BJ (cell line): ENCODE measurements at regions not wholly inside any gene's neighbourhood (a gene's known extent, or its start where the extent isn't known, plus 50 kb on each side); places are given as distances from the start of the nearest gene placed in this dataset.

Experiments
- CTCF ChIA-PET: fragments of 350-600 bp; formaldehyde crosslinking; extraction: SDS; loops from one replicate; lab custom pipeline; 2021; ENCODE audit warnings: antibody characterized with exemption, inconsistent platforms; lab: Yijun Ruan, JAX
- POLR2A ChIA-PET: fragments of 300-600 bp; sonication (Branson Sonifier 250); formaldehyde crosslinking; extraction: SDS; loops from one replicate; lab custom pipeline; 2021; ENCODE audit warnings: antibody characterized with exemption; lab: Charles Lee
- DNase-seq: peaks from one replicate; pipeline ENCODE4 v3.0.0-alpha.2; 2011; ENCODE audit warnings: low read depth
- H3K27me3 ChIP-seq: 2 replicates; pipeline ENCODE4 v1.6.0; 2011; ENCODE audit warnings: low read length; ENCODE audit not compliant: control insufficient read depth, insufficient read depth
- H3K36me3 ChIP-seq: 2 replicates; pipeline ENCODE4 v1.5.1; 2011; ENCODE audit warnings: low read length; ENCODE audit not compliant: control insufficient read depth, insufficient read depth
- H3K4me3 ChIP-seq: 2 replicates; pipeline ENCODE4 v1.5.1; 2011; ENCODE audit warnings: low read depth, mild to moderate bottlenecking, control low read depth, low read length
- TF ChIP-seq, protein P1 (sequence below): IDR thresholded peaks from 2 replicates; pipeline ENCODE4 v1.5.1; 2011; ENCODE audit warnings: low read depth, mild to moderate bottlenecking, control low read depth, inconsistent platforms, low read length, moderate library complexity; ENCODE audit not compliant: insufficient read depth

DNA sequence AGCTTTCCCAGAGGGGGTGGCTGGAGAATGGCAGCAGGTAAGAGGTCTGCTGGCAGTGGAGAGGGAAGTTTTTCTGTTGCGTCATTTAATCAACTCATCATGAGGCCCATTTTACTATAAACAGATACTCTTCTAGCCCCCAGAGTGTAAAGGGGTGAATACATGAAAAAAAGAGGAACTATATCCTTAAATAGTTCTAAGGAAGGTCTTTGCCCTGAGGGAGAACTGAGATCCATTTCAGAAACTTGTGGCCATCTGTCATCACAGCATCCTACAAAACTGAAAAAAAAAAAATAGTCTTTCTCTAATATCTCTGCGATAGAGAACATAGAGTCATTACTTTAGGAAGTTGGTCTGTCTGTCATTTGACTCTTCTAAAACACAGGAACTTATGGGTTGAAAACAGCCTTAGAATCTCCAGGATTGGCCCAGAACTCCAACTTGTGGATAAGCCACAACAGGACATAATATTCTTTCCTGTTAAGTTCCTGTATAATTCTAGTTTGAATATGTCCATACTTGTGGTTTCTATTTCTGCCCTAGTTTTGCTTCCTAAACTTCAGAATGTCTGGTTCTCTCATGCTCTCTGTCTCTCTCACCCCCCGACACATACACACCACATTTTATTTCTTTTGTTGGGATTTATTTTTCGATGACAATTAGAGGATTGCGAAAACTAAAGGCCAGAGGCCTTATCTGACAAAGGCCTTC lies 238.5 kb upstream of the PIK3R1 start:
- DNase-seq, result no peak
- Histone ChIP-seq H3K27me3 (no peaks in the 10 kb centered on the region), H3K4me3 (no peak overlapping the region), H3K36me3 (no peaks in the 10 kb centered on the region)
- POLR2A ChIA-PET, result no interaction called here
- CTCF ChIA-PET, result interaction anchor here (1.7 kb wide), 1 partner anchor 16 kb away, joined by 4 read pairs; no protein-coding TSS in a partner anchor
- TF ChIP-seq, protein P1, sequence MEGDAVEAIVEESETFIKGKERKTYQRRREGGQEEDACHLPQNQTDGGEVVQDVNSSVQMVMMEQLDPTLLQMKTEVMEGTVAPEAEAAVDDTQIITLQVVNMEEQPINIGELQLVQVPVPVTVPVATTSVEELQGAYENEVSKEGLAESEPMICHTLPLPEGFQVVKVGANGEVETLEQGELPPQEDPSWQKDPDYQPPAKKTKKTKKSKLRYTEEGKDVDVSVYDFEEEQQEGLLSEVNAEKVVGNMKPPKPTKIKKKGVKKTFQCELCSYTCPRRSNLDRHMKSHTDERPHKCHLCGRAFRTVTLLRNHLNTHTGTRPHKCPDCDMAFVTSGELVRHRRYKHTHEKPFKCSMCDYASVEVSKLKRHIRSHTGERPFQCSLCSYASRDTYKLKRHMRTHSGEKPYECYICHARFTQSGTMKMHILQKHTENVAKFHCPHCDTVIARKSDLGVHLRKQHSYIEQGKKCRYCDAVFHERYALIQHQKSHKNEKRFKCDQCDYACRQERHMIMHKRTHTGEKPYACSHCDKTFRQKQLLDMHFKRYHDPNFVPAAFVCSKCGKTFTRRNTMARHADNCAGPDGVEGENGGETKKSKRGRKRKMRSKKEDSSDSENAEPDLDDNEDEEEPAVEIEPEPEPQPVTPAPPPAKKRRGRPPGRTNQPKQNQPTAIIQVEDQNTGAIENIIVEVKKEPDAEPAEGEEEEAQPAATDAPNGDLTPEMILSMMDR, result no peak

DNA sequence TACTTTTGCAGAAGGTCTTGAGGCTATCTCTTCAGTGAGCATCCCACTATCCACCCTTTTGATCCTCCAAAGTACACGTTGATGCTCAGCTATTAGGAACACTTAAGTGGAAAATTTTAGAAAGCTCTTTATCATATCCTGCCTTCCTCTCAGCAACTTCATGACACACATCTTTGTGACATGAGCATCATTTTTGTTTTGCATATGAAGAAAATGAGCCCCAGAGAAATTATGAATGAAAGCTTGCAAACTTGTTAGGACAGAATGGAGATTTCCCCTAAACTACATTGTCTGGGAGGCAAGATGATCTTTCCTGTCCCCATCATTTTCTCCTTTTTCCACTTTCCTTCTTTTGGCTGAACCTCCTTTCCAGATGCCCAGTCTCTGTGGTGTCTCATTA lies 239.4 kb upstream of the PIK3R1 start:
- Histone ChIP-seq H3K36me3 (no peaks in the 10 kb centered on the region), H3K4me3 (no peak overlapping the region), H3K27me3 (no peaks in the 10 kb centered on the region)
- CTCF ChIA-PET, result interaction anchor here (0.7 kb wide), 1 partner anchor 31 kb away, joined by 3 read pairs; no protein-coding TSS in a partner anchor
- TF ChIP-seq, protein P1, result no peak
- POLR2A ChIA-PET, result no interaction called here
- DNase-seq, result no peak

DNA sequence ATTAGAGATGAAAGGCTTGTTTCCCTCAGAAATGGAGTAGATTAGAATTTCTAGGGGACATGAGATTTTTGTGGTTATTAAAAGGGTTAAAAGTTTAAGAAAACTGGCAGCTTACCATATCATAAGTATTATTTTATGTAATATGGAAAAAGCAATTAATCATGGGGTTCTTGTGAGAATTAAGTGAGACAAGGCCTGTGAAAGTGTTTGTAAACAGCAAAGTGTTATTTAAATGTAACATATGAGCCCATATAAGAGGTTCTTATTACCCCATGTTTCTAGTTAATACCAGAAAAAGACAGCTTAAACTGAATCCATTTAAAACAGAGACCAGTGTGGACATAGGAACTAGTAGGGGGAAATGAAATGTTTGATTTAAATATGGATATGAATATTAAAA lies 241.1 kb upstream of the PIK3R1 start:
- Histone ChIP-seq H3K4me3 (no peak overlapping the region), H3K36me3 (no peaks in the 10 kb centered on the region), H3K27me3 (no peaks in the 10 kb centered on the region)
- ChIA-PET POLR2A (no interaction called here), CTCF (no interaction called here)
- TF ChIP-seq, protein P1, result no peak
- no peak for DNase-seq

DNA sequence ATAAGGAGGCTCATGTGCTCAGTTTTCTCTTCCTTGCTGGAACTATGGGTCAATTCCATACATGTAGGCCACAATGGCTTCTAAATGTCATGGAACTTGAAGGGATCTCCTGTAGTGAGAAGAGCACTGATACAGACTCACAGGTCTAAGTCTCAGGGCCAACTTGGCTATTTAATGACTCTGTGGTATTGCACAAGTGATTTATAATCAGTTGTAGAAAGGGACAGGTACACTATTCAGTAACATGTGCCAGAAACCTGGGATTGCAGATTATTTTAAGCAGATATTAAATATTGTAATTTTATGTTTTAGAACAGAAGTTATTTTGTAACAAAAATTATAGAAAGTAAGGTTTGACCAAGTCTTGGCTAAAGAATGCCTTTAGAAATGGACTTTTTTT lies 241.5 kb upstream of the PIK3R1 start:
- H3K36me3 ChIP-seq, result no peaks in the 10 kb centered on the region
- ChIA-PET CTCF (no interaction called here), POLR2A (no interaction called here)
- DNase-seq, result no peak
- H3K4me3 ChIP-seq, result no peak overlapping the region
- TF ChIP-seq, protein P1, result no peak
- H3K27me3 ChIP-seq, result no peaks in the 10 kb centered on the region

DNA sequence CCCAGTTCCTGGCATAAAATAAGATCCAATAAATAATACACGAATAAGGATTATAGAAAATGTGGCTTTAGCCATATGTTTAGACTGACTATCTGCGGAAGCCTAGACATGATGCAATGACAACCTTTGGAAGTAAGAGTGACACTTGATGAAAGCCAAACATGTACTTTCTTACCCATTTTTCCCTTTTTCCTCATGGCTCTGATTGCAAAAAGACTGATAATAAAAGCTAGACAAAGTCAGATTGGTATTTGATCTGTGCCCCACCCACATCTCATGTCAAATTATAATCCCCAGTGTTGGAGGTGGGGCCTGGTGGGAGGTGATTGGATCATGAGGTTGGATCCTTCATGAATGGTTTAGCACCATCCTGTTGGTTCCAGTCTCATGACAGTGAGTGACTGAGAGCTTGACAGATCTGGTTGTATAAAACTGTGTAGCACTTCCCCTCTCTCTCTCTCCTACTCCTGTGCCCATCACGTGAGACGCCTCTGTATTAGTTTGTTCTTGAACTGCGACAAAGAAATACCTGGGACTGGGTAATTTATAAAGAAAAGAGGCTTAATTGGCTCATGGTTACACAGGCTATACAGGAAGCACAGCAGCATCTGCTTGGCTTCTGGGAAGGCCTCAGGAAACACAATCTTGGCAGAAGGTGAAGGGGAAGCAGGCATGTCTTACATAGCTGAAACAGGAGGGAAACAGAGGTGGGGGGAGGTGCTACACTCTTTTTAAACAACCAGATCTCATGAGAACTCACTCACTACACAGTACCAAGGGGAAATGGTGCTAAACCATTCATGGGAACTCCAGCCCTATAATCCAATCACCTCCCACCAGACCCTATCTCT lies 243.4 kb upstream of the PIK3R1 start:
- H3K36me3 ChIP-seq, result no peaks in the 10 kb centered on the region
- ChIA-PET POLR2A (no interaction called here), CTCF (interaction anchor here (1.0 kb wide), 1 partner anchor 13 kb away, joined by 4 read pairs; no protein-coding TSS in a partner anchor)
- no peak overlapping the region for H3K4me3 ChIP-seq
- no peaks in the 10 kb centered on the region for H3K27me3 ChIP-seq
- TF ChIP-seq, protein P1, result no peak
- no peak for DNase-seq
